PC-9 (cell line): ENCODE measurements at regions not wholly inside any gene's neighbourhood (a gene's known extent, or its start where the extent isn't known, plus 50 kb on each side); places are given as distances from the start of the nearest gene placed in this dataset.

Experiments
- CTCF ChIP-seq: fragments of 200-600 bp; sonication (generic); conservative IDR thresholded peaks from 2 replicates; pipeline ENCODE4 v1.6.1; 2017; ENCODE audit warnings: mixed run types, antibody characterized with exemption, mild to moderate bottlenecking, moderate library complexity
- EZH2 ChIP-seq: fragments of 200-600 bp; sonication (generic); IDR thresholded peaks from 2 replicates; pipeline ENCODE4 v1.8.0; 2017; ENCODE audit warnings: antibody characterized with exemption, low read depth

- TF ChIP-seq CTCF (no peak), EZH2 (no peak)
Measured at GRCh38 chr18:35905436-35905835, 67.0 kb upstream of the RMP24 start.
